ENCODE measurements at regions not wholly inside any gene's neighbourhood (a gene's known extent, or its start where the extent isn't known, plus 50 kb on each side); places are given as distances from the start of the nearest gene placed in this dataset.

DNA sequence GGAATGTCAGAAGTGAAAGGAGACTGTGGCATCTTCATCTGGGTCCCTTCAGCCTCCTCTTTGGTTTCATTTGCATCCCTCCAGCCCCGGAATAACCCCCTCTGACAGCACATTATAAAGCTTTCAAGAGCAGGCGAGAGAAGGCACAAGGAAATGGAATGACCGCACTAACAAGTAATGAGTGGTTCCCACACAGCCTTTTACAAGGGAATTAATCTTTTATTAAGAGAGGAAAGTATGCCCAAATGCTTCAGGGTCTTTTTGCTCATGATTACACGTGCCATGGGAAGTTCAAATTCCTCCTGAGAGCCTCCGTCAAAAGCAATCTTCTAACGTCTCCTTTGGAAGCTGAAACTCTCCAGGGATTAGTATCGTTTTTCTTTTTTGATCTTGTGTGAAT, 347.0 kb downstream of the BTBD3 start:
- Histone ChIP-seq H3K9me3 (no peaks in the 10 kb centered on the region), H3K36me3 (no peaks in the 10 kb centered on the region), H3K27ac (no peak overlapping the region), H3K4me3 (no peak overlapping the region), H3K4me1 (ENCODE audit: insufficient read depth) (peaks cover 3% of the 10 kb centered on the region), H3K27me3 (no peaks in the 10 kb centered on the region)
- TF ChIP-seq, protein P1, sequence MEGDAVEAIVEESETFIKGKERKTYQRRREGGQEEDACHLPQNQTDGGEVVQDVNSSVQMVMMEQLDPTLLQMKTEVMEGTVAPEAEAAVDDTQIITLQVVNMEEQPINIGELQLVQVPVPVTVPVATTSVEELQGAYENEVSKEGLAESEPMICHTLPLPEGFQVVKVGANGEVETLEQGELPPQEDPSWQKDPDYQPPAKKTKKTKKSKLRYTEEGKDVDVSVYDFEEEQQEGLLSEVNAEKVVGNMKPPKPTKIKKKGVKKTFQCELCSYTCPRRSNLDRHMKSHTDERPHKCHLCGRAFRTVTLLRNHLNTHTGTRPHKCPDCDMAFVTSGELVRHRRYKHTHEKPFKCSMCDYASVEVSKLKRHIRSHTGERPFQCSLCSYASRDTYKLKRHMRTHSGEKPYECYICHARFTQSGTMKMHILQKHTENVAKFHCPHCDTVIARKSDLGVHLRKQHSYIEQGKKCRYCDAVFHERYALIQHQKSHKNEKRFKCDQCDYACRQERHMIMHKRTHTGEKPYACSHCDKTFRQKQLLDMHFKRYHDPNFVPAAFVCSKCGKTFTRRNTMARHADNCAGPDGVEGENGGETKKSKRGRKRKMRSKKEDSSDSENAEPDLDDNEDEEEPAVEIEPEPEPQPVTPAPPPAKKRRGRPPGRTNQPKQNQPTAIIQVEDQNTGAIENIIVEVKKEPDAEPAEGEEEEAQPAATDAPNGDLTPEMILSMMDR (IDR thresholded peaks at IDR 0.05), result no peak
- TF ChIP-seq EP300 (IDR thresholded peaks at IDR 0.05) (no peak), POLR2A (IDR thresholded peaks at IDR 0.05) (no peak)
- no peak for DNase-seq
- WGBS, 3 donors, result 54 to 60% (median 60%) methylated on average over 7 of the region's 7 CpGs
- intact Hi-C loops (cut with DNase I), result no loop called here

DNA sequence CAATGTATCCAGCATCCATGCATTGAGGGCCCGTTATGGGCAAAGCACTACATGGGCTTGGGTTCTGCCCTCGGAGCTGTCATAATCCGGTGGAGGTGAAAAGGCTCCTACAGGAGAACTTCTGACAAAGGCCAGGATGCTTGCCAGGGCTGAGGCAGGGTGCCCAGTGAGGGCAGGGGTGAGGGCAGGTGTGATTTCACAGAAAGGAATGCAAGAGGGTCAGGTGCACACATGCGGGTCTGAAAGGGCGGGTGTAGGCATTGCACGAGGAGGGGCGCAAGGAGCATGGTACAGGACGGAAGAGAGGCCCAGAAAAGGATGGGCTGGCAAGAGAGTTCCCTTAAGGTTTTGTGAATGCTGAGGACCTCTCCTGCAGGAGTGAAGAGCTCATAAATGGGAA, 348.0 kb downstream of the BTBD3 start:
- Histone ChIP-seq H3K9me3 (no peaks in the 10 kb centered on the region), H3K36me3 (no peaks in the 10 kb centered on the region), H3K27me3 (no peaks in the 10 kb centered on the region), H3K27ac (no peak overlapping the region), H3K4me3 (no peak overlapping the region), H3K4me1 (ENCODE audit: insufficient read depth) (peaks cover 3% of the 10 kb centered on the region)
- intact Hi-C loops (cut with DNase I), result no loop called here
- no peak for TF ChIP-seq EP300 (IDR thresholded peaks at IDR 0.05)
- no peak for TF ChIP-seq POLR2A (IDR thresholded peaks at IDR 0.05)
- TF ChIP-seq, protein P1 (IDR thresholded peaks at IDR 0.05), result no peak
- 93 to 95% (median 94%) methylated on average over 8 of the region's 8 CpGs for WGBS, 3 donors
- DNase-seq, result no peak

DNA sequence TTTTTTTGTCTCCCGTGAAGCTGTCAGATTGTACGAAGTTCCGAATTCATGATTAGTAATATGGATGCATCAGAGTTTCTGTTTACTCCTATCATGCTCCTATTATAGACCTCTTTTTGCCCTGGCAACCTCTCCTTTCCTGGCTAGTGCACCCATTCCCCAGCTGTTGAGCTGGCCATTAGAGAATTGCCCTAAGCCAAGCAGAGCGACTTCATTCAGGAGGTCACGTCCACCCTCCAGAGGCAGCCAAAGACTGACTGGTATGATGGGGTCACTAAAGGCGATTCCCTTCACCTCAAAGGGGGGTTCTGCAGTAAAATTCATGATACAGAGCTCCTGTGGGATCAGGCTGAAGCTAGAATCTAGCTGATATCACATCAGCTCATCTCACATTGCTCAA, 351.9 kb downstream of the BTBD3 start:
- 84 to 90% (median 86%) methylated on average over 6 of the region's 6 CpGs for WGBS, 3 donors
- no peak overlapping the region for H3K4me3 ChIP-seq
- peaks cover 4% of the 10 kb centered on the region for H3K27me3 ChIP-seq
- DNase-seq, result no peak
- no peaks in the 10 kb centered on the region for H3K36me3 ChIP-seq
- no peak for TF ChIP-seq POLR2A (IDR thresholded peaks at IDR 0.05)
- TF ChIP-seq, protein P1 (IDR thresholded peaks at IDR 0.05), result no peak
- TF ChIP-seq EP300 (IDR thresholded peaks at IDR 0.05), result no peak
- H3K27ac ChIP-seq, result no peak overlapping the region
- H3K9me3 ChIP-seq, result no peaks in the 10 kb centered on the region
- no peaks in the 10 kb centered on the region for H3K4me1 ChIP-seq (ENCODE audit: insufficient read depth)
- intact Hi-C loops (cut with DNase I), result no loop called here

DNA sequence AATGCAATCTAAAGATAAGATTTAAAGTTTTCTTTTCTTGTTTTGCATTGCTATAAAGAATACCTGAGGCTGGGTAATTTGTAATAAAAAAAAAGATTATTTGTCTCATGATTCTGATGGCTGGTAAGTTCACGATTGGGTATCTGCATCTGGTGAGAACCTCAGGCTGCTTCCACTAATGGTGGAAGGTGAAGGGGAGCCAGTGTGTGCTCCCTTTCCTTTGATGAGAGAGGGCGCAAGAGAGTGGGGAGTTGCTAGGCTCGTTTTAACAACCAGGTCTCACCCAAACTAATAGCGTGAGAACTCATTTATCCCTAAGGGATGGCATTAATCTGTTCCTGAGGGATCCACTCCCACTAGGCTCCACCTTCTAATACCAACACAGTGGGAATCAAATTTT, 353.2 kb downstream of the BTBD3 start:
- TF ChIP-seq EP300 (IDR thresholded peaks at IDR 0.05) (no peak), POLR2A (IDR thresholded peaks at IDR 0.05) (no peak)
- TF ChIP-seq, protein P1 (IDR thresholded peaks at IDR 0.05), result no peak
- Histone ChIP-seq H3K27me3 (peaks cover 4% of the 10 kb centered on the region), H3K4me3 (no peak overlapping the region), H3K36me3 (no peaks in the 10 kb centered on the region), H3K9me3 (no peaks in the 10 kb centered on the region), H3K27ac (no peak overlapping the region), H3K4me1 (ENCODE audit: insufficient read depth) (no peaks in the 10 kb centered on the region)
- DNase-seq, result no peak
- intact Hi-C loops (cut with DNase I), result no loop called here
- 85 to 86% (median 86%) methylated on average over 4 of the region's 4 CpGs for WGBS, 3 donors
